IgD-negative memory B cell (primary cell): ENCODE measurements at regions not wholly inside any gene's neighbourhood (a gene's known extent, or its start where the extent isn't known, plus 50 kb on each side); places are given as distances from the start of the nearest gene placed in this dataset.
"Not testable (repeated sequence)": the region's sequence is repeated elsewhere in the genome, so short reads cannot be mapped to it uniquely, and the experiment has no call there.

ENCODE experiments used
- H3K27ac Mint-ChIP-seq, 3 donors: one replicate each; pipeline ENCODE4 v1.8.0; 2020 to 2022; ENCODE audit warnings: mild to moderate bottlenecking in 3 of 3, mixed read lengths in 3 of 3, moderate library complexity in 1 of 3
- H3K27me3 Mint-ChIP-seq: one replicate; pipeline ENCODE4 v1.8.0; 2021; ENCODE audit warnings: mixed read lengths
- H3K36me3 Mint-ChIP-seq: one replicate; pipeline ENCODE4 v1.8.0; 2020; ENCODE audit warnings: mild to moderate bottlenecking, mixed read lengths
- H3K4me1 Mint-ChIP-seq, 3 donors: one replicate each; pipeline ENCODE4 v1.8.0; 2020 to 2022; ENCODE audit warnings: mixed read lengths in 3 of 3, mild to moderate bottlenecking in 1 of 3
- H3K4me3 Mint-ChIP-seq, 4 donors: one replicate each; pipeline ENCODE4 v1.8.0; 2020 to 2022; ENCODE audit warnings: mild to moderate bottlenecking in 4 of 4, mixed read lengths in 4 of 4, moderate library complexity in 3 of 4
- H3K9me3 Mint-ChIP-seq, 3 donors: one replicate each; pipeline ENCODE4 v1.8.0; 2020 to 2021; ENCODE audit warnings: mixed read lengths in 3 of 3, mild to moderate bottlenecking in 1 of 3

- Mint-ChIP-seq H3K36me3 (no peaks in the 10 kb centered on the region), H3K9me3 (peaks cover 1 to 4% (median 1%) of the 10 kb centered on the region in 3 donors), H3K4me1 (peaks cover 13 to 15% (median 15%) of the 10 kb centered on the region in 3 donors), H3K27me3 (peaks cover 3% of the 10 kb centered on the region), H3K4me3 (no peak overlapping the region), H3K27ac (no peak overlapping the region)
Measured at GRCh38 chrX:9356846-9357245, 108.0 kb upstream of the TBL1X start.

- Mint-ChIP-seq H3K27ac (no peak overlapping the region), H3K4me1 (peaks cover 5 to 8% (median 7%) of the 10 kb centered on the region in 3 donors), H3K36me3 (no peaks in the 10 kb centered on the region), H3K4me3 (no peak overlapping the region), H3K9me3 (peaks cover 1 to 4% (median 1%) of the 10 kb centered on the region in 3 donors), H3K27me3 (peaks cover 3% of the 10 kb centered on the region)
Measured at GRCh38 chrX:9357518-9358114, 107.2 kb upstream of the TBL1X start.

GRCh38 chrX:9362363-9362928, 102.4 kb upstream of the TBL1X start:
- Mint-ChIP-seq H3K27me3 (peaks cover 6% of the 10 kb centered on the region), H3K4me3 (no peak overlapping the region), H3K36me3 (peaks cover 1% of the 10 kb centered on the region), H3K4me1 (peaks cover 0 to 1% (median 0%) of the 10 kb centered on the region in 3 donors), H3K27ac (no peak overlapping the region), H3K9me3 (no peaks in the 10 kb centered on the region)

- Mint-ChIP-seq H3K27me3 (peaks cover 4% of the 10 kb centered on the region), H3K4me1 (peaks cover 0 to 1% (median 0%) of the 10 kb centered on the region in 3 donors), H3K27ac (no peak overlapping the region), H3K36me3 (peaks cover 1% of the 10 kb centered on the region), H3K9me3 (no peaks in the 10 kb centered on the region), H3K4me3 (no peak overlapping the region)
Measured at GRCh38 chrX:9367421-9367820, 97.4 kb upstream of the TBL1X start.

- no peak overlapping the region for H3K27ac Mint-ChIP-seq
- no peaks in the 10 kb centered on the region for H3K9me3 Mint-ChIP-seq
- peaks cover 0 to 1% (median 0%) of the 10 kb centered on the region in 3 donors for H3K4me1 Mint-ChIP-seq
- H3K27me3 Mint-ChIP-seq = peaks cover 8% of the 10 kb centered on the region
- H3K4me3 Mint-ChIP-seq = no peak overlapping the region
- peaks cover 1% of the 10 kb centered on the region for H3K36me3 Mint-ChIP-seq
Measured at GRCh38 chrX:9368262-9368661, 96.6 kb upstream of the TBL1X start.

- Mint-ChIP-seq H3K27me3 (peaks cover 8% of the 10 kb centered on the region), H3K4me1 (peaks cover 0 to 1% (median 0%) of the 10 kb centered on the region in 3 donors), H3K27ac (no peak overlapping the region), H3K9me3 (no peaks in the 10 kb centered on the region), H3K4me3 (no peak overlapping the region), H3K36me3 (peaks cover 1% of the 10 kb centered on the region)
Measured at GRCh38 chrX:9369802-9370291, 95.0 kb upstream of the TBL1X start.

- no peaks in the 10 kb centered on the region for H3K9me3 Mint-ChIP-seq
- peaks cover 5% of the 10 kb centered on the region for H3K27me3 Mint-ChIP-seq
- H3K36me3 Mint-ChIP-seq = no peaks in the 10 kb centered on the region
- H3K4me1 Mint-ChIP-seq = no peaks in the 10 kb centered on the region
- H3K4me3 Mint-ChIP-seq = peak overlapping the region in 1 of 4 donors; percentile 20
- no peak overlapping the region for H3K27ac Mint-ChIP-seq
Measured at GRCh38 chrX:9370893-9371292, 94.0 kb upstream of the TBL1X start.

GRCh38 chrX:9372866-9373265, 92.0 kb upstream of the TBL1X start:
- no peak overlapping the region for H3K27ac Mint-ChIP-seq
- peaks cover 4% of the 10 kb centered on the region for H3K27me3 Mint-ChIP-seq
- H3K4me3 Mint-ChIP-seq = no peak overlapping the region
- peaks cover 0 to 2% (median 0%) of the 10 kb centered on the region in 3 donors for H3K9me3 Mint-ChIP-seq
- H3K4me1 Mint-ChIP-seq = no peaks in the 10 kb centered on the region
- no peaks in the 10 kb centered on the region for H3K36me3 Mint-ChIP-seq

GRCh38 chrX:9373789-9374188, 91.1 kb upstream of the TBL1X start:
- H3K27ac Mint-ChIP-seq = no peak overlapping the region
- peaks cover 4% of the 10 kb centered on the region for H3K27me3 Mint-ChIP-seq
- H3K4me3 Mint-ChIP-seq = no peak overlapping the region
- H3K4me1 Mint-ChIP-seq = no peaks in the 10 kb centered on the region
- peaks cover 0 to 2% (median 0%) of the 10 kb centered on the region in 3 donors for H3K9me3 Mint-ChIP-seq
- peaks cover 3% of the 10 kb centered on the region for H3K36me3 Mint-ChIP-seq

- Mint-ChIP-seq H3K9me3 (peaks cover 0 to 2% (median 0%) of the 10 kb centered on the region in 3 donors), H3K4me3 (no peak overlapping the region), H3K27me3 (peaks cover 4% of the 10 kb centered on the region), H3K36me3 (peaks cover 3% of the 10 kb centered on the region), H3K27ac (no peak overlapping the region), H3K4me1 (no peaks in the 10 kb centered on the region)
Measured at GRCh38 chrX:9374555-9374954, 90.3 kb upstream of the TBL1X start.

GRCh38 chrX:9376111-9376510, 88.7 kb upstream of the TBL1X start:
- no peak overlapping the region for H3K4me3 Mint-ChIP-seq
- H3K27ac Mint-ChIP-seq = no peak overlapping the region
- H3K36me3 Mint-ChIP-seq = peaks cover 3% of the 10 kb centered on the region
- peaks cover 7% of the 10 kb centered on the region for H3K27me3 Mint-ChIP-seq
- H3K4me1 Mint-ChIP-seq = no peaks in the 10 kb centered on the region
- H3K9me3 Mint-ChIP-seq = peaks cover 0 to 2% (median 0%) of the 10 kb centered on the region in 3 donors

- H3K4me3 Mint-ChIP-seq, H3K27ac Mint-ChIP-seq, H3K4me1 Mint-ChIP-seq, H3K36me3 Mint-ChIP-seq, H3K9me3 Mint-ChIP-seq, H3K27me3 Mint-ChIP-seq: not testable (repeated sequence)
Measured at GRCh38 chrX:9377216-9377615, 87.6 kb upstream of the TBL1X start.

- no peak overlapping the region for H3K27ac Mint-ChIP-seq
- H3K4me1 Mint-ChIP-seq = no peaks in the 10 kb centered on the region
Measured at GRCh38 chrX:9378980-9379696, 85.7 kb upstream of the TBL1X start.

GRCh38 chrX:9379697-9380551, 84.9 kb upstream of the TBL1X start:
- Mint-ChIP-seq H3K27ac (no peak overlapping the region), H3K9me3 (peaks cover 0 to 2% (median 0%) of the 10 kb centered on the region in 3 donors), H3K4me1 (peaks cover 0 to under 1% (median 0%) of the 10 kb centered on the region in 3 donors), H3K4me3 (no peak overlapping the region), H3K36me3 (peaks cover 3% of the 10 kb centered on the region), H3K27me3 (peaks cover 3% of the 10 kb centered on the region)

More at GRCh38 chrX:9378980-9379696, 85.7 kb upstream of the TBL1X start:
- Mint-ChIP-seq H3K9me3 (peaks cover 0 to 2% (median 0%) of the 10 kb centered on the region in 3 donors), H3K36me3 (peaks cover 3% of the 10 kb centered on the region), H3K4me3 (no peak overlapping the region), H3K27me3 (peaks cover 3% of the 10 kb centered on the region)

GRCh38 chrX:9383655-9384054, 81.2 kb upstream of the TBL1X start:
- Mint-ChIP-seq H3K27ac (no peak overlapping the region), H3K27me3 (peaks cover 6% of the 10 kb centered on the region), H3K36me3 (peaks cover under 1% of the 10 kb centered on the region), H3K9me3 (no peaks in the 10 kb centered on the region), H3K4me3 (peak overlapping the region in 1 of 4 donors; percentile 38), H3K4me1 (peaks cover 0 to 2% (median 0%) of the 10 kb centered on the region in 3 donors)
